ENCODE measurements at regions not wholly inside any gene's neighbourhood (a gene's known extent, or its start where the extent isn't known, plus 50 kb on each side); places are given as distances from the start of the nearest gene placed in this dataset.

GRCh38 chr13:66076417-66076816, 1153.7 kb downstream of the PCDH9 start:
- TF ChIP-seq CTCF (conservative IDR thresholded peaks at IDR 0.05; ENCODE audit: low read length) (no peak), EZH2phosphoT487 (IDR thresholded peaks at IDR 0.05; ENCODE audit: borderline replicate concordance) (no peak)

Data from Loucy (cell line).